ENCODE measurements at regions not wholly inside any gene's neighbourhood (a gene's known extent, or its start where the extent isn't known, plus 50 kb on each side); places are given as distances from the start of the nearest gene placed in this dataset.

DNA sequence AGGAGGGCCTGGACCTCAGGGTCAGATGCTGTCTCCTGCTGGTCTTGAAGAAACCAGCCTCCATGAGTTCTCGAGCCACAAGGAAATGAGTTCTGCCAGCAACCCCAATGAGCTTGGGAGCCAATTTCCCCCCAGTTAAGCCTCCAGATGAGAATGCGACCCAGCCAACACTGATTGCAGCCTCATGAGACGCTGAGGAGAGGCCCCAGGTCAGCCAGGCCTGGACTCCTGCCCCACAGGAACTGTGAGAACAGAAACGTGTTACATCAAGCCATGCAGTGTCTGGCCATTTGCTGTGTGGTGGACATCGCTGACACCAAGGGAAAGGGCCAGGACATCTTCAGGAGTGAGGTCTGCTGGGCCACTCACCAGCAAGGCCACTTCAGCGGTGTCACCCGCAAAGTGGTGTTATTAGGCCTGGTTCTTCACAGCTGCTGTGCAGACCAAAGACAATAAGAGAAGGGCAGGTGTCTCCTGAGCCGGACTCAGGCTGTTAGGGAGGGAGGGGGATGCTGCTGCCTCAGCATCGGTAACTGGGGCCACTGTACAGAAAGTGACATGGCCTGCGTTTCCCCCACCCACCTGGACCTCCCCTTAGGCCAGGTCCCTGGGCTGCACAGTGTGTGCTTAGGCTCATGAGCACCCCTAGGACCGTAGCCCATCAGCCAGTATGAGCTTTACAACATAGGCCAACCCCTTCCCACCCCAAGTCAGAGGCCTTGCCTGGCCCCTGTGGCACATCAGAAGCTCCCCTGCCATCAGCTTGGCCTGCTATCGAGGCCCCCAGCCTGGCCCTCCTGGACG, 272.4 kb upstream of the RTL1 start:
- TF ChIP-seq, protein P1, sequence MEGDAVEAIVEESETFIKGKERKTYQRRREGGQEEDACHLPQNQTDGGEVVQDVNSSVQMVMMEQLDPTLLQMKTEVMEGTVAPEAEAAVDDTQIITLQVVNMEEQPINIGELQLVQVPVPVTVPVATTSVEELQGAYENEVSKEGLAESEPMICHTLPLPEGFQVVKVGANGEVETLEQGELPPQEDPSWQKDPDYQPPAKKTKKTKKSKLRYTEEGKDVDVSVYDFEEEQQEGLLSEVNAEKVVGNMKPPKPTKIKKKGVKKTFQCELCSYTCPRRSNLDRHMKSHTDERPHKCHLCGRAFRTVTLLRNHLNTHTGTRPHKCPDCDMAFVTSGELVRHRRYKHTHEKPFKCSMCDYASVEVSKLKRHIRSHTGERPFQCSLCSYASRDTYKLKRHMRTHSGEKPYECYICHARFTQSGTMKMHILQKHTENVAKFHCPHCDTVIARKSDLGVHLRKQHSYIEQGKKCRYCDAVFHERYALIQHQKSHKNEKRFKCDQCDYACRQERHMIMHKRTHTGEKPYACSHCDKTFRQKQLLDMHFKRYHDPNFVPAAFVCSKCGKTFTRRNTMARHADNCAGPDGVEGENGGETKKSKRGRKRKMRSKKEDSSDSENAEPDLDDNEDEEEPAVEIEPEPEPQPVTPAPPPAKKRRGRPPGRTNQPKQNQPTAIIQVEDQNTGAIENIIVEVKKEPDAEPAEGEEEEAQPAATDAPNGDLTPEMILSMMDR (IDR thresholded peaks at IDR 0.05; ENCODE audit: extremely low read depth, missing control alignments), result no peak
- no peak for DNase-seq (ENCODE audit: low spot score)

DNA sequence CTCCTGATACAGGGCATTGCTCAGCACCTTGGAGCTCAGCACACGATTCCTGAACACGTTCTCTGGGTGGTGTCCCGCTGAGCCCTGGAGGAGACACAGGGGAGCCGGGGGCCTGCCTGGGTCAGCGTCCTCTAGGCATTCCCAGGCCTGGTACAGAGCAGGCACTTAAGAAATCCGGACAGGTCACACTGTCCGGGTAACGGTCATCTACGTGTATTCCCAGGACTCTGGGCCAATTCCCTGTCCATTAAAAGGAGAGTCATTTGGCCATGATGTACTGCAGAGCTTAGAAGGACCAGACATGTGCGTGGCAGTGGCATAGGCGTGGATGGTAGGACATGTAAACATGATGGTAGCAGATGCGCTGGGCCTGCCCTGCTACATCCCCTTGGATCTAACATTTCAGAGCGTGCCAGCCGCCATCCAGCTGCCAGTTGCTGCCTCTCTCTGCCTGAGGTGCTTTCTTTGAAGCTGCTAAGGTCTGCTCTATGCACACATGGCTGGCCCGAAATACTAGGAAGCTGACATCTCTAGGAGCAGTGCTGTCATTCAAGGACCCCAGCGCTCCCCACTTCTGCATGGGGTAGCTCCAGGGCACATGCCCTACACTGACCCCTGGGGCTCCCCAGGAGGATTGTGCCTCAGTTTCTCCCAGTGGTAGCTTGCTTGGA, 273.1 kb upstream of the RTL1 start:
- TF ChIP-seq, protein P1 (IDR thresholded peaks at IDR 0.05; ENCODE audit: extremely low read depth, missing control alignments), result no peak
- DNase-seq (ENCODE audit: low spot score), result no peak

DNA sequence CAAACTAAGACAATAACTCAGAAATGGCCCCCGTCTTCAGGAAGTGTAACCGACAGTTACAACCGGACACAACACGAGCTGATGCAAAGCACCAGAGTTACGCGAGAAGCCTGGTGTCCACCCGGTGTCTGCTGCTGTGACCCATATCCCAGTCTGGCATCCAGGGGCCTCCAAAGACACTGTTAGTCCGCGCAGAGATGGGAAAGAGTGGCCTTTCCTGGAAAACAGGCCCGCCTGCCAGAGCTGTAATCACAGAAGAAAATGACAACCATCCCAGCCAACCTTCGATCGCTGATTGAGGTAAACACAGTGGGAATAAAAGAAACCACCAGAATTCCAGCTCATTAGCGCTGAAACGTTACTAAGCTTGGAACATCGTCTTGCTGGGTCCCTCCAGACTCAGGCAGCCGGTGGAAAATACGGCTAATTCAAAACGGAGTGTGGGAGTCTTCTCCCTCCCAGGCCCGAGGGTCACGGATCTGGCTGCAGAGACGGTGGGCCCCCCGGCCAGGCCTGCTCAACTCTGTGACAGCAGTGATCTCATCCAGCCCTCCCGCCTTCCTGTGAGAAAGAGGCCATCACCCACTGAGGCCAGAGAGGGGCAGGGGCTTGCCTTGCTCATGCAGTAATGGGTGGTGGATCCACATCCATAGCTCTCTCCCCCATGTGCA, 273.9 kb upstream of the RTL1 start:
- TF ChIP-seq, protein P1 (IDR thresholded peaks at IDR 0.05; ENCODE audit: extremely low read depth, missing control alignments), result no peak
- no peak for DNase-seq (ENCODE audit: low spot score)

DNA sequence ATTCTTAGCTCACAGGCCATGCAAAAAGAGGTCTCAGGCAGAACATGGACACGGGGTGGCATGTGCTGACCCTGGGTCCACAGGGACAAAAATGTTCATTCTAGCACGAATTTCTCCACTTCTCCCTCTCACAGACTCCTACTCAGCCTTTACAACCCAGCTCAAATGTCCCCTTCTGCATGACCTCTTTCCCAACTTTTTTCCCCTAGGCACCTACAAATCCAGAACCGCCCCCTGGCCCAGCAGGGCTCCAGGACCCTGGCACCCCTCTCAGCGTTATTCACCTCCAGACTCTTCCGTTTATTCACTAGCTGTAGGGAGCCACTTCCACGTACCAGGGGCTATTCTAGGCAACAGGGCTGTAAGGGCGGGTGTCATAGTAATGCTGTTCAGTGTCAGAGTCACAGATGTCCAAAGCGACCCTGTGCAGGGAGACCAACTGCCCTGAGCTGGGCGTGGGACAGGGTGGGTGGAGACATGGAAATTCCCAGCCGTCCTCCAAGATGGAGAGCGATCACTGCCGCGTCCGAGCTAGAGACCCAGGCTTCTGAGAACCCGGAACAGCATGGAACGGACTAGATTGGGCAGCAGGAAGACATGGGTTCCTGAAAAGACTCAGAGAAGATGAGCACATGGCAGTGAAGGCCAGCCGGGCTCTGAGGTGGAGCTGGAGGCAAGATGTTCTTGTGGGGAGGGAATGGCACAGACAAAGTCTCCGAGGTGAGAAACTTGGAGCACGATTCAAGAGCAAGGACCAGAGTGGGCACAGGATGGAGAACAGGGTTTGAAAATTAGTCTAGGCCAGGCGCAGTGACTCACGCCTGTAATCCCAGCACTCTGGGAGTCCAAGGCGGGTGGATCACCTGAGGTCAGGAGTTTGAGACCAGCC, 274.9 kb upstream of the RTL1 start:
- DNase-seq (ENCODE audit: low spot score), result no peak
- TF ChIP-seq, protein P1 (IDR thresholded peaks at IDR 0.05; ENCODE audit: extremely low read depth, missing control alignments), result no peak

DNA sequence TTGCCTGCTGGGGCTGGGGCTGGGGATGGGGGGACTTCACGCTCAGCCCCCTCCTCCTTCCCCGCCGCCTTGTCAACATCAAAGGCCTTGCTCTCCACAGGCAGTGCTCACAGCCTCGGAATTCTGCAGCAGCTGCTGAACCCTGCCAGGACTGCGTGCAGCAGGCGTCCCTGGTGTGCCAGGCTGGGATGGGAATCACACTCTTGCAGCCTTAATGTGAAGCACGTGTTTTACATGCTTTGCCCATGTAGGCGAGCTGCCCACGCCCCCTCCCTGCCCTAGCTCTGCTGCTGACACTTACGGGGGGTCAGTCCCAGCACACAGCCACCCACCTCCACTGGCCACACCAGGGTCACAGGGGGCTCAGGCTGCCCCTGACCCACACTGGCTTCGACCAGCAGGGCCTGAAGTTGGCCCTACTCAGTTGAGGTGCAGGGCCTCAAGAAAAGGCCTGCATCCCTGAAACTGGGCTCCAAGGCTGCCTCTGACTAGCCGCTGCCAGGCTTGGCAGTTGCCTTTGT, 276.2 kb upstream of the RTL1 start:
- TF ChIP-seq, protein P1 (IDR thresholded peaks at IDR 0.05; ENCODE audit: extremely low read depth, missing control alignments), result no peak
- no peak for DNase-seq (ENCODE audit: low spot score)

DNA sequence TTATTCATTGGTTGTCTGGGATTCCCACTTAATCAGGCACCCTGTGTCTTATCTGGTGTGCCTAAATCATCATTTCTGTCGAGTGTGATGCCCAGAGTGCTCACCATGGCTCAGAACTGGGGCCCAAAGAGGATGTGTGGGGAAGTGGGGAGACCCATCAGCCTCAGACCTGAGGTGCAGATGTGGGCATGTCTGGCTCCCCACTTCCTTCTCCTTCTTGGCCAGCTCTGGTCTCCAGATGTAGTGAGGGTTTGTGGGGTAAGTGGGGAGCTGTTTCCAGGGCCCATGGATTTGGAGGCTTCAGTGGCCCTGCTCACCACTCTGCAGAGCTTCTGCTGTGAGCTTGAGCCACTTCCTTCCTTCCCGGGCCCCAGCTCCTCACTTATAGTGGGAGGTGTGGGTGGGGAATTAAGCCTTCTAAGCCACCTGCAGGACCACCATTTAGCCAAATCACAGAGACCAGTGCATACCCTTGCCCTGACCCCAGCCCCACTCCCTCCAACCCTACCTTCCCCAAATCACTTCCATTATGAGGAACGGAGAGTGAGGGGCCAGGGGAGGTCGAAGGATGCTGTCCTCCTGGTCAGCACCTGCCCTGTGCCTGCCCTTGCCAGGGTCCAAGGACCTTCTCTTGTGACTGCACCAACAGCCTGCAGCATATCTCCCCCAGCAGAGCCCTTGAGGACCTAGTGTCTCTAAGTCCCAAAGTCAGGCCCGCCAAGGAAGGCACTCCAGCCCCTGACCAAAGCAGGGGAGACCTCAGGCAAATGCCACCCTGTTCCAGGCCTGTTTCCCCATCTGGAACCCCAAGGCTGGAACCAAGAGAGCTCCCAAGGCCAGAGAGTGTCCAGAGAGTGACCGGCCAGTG, 278.2 kb upstream of the RTL1 start:
- TF ChIP-seq, protein P1 (IDR thresholded peaks at IDR 0.05; ENCODE audit: extremely low read depth, missing control alignments), result no peak

More for the DNA sequence above, 278.2 kb upstream of the RTL1 start:
- DNase-seq (ENCODE audit: low spot score), result no peak

Data from GM20000 (cell line).